ENCODE measurements at regions not wholly inside any gene's neighbourhood (a gene's known extent, or its start where the extent isn't known, plus 50 kb on each side); places are given as distances from the start of the nearest gene placed in this dataset.

GRCh38 chr1:172951730-172952365 lies 98.9 kb downstream of the TNFSF18 start:
- Histone ChIP-seq H3K27me3 (no peaks in the 10 kb centered on the region), H3K27ac (no peak overlapping the region), H3K4me3 (no peak overlapping the region), H3K4me1 (no peaks in the 10 kb centered on the region), H3K36me3 (ENCODE audit: low read depth, missing control alignments) (no peaks in the 10 kb centered on the region), H3K9me3 (no peaks in the 10 kb centered on the region)
- TF ChIP-seq POLR2A (IDR thresholded peaks at IDR 0.05) (no peak), CTCF (IDR thresholded peaks at IDR 0.05) (no peak)
- 63 to 73% methylated on average over 3 of the region's 3 CpGs for WGBS, 2 donors
- DNase-seq = no peak
- intact Hi-C loops (cut with DNase I; ENCODE audit: low total_unique reads) = no loop called here

GRCh38 chr1:172952516-172952915 lies 98.2 kb downstream of the TNFSF18 start:
- intact Hi-C loops (cut with DNase I; ENCODE audit: low total_unique reads) = no loop called here
- no peak for DNase-seq
- no peaks in the 10 kb centered on the region for H3K27me3 ChIP-seq
- H3K4me3 ChIP-seq = no peak overlapping the region
- no peaks in the 10 kb centered on the region for H3K4me1 ChIP-seq
- no peak overlapping the region for H3K27ac ChIP-seq
- TF ChIP-seq POLR2A (IDR thresholded peaks at IDR 0.05) = no peak
- no peak for TF ChIP-seq CTCF (IDR thresholded peaks at IDR 0.05)
- H3K36me3 ChIP-seq (ENCODE audit: low read depth, missing control alignments) = no peaks in the 10 kb centered on the region
- no peaks in the 10 kb centered on the region for H3K9me3 ChIP-seq

GRCh38 chr1:172954476-172955150 lies 96.1 kb downstream of the TNFSF18 start:
- WGBS, 2 donors = 91 to 94% methylated on average over 6 of the region's 6 CpGs
- no peaks in the 10 kb centered on the region for H3K4me1 ChIP-seq
- H3K36me3 ChIP-seq (ENCODE audit: low read depth, missing control alignments) = no peaks in the 10 kb centered on the region
- H3K27ac ChIP-seq = no peak overlapping the region
- TF ChIP-seq CTCF (IDR thresholded peaks at IDR 0.05) (no peak), POLR2A (IDR thresholded peaks at IDR 0.05) (no peak)
- no peak for DNase-seq
- no peaks in the 10 kb centered on the region for H3K9me3 ChIP-seq
- intact Hi-C loops (cut with DNase I; ENCODE audit: low total_unique reads) = no loop called here
- H3K27me3 ChIP-seq = no peaks in the 10 kb centered on the region
- no peak overlapping the region for H3K4me3 ChIP-seq

- no peaks in the 10 kb centered on the region for H3K27me3 ChIP-seq
- WGBS, 2 donors = 93% methylated on average over 5 of the region's 5 CpGs
- TF ChIP-seq POLR2A (IDR thresholded peaks at IDR 0.05) (no peak), CTCF (IDR thresholded peaks at IDR 0.05) (no peak)
- no peak for DNase-seq
- H3K4me1 ChIP-seq = no peaks in the 10 kb centered on the region
- H3K36me3 ChIP-seq (ENCODE audit: low read depth, missing control alignments) = no peaks in the 10 kb centered on the region
- no peak overlapping the region for H3K4me3 ChIP-seq
- no peak overlapping the region for H3K27ac ChIP-seq
- no peaks in the 10 kb centered on the region for H3K9me3 ChIP-seq
- intact Hi-C loops (cut with DNase I; ENCODE audit: low total_unique reads) = no loop called here
Observed at GRCh38 chr1:172955161-172955815, 95.5 kb downstream of the TNFSF18 start.
